Stomach (tissue), 8 donors: ENCODE measurements at regions not wholly inside any gene's neighbourhood (a gene's known extent, or its start where the extent isn't known, plus 50 kb on each side); places are given as distances from the start of the nearest gene placed in this dataset.

Experiments
- DNase-seq, 2 donors: peaks; one replicate each; pipeline versions ENCODE4 v3.0.0 to v3.0.0-alpha.2; 2013 to 2019
- H3K27ac ChIP-seq, 5 donors: fragments of 200-600 bp in 4 of 5; sonication (generic) in 4 of 5; one replicate each; pipeline ENCODE4 v1.5.1; 2013 to 2019; ENCODE audit warnings: mild to moderate bottlenecking in 1 of 5, moderate library complexity in 1 of 5
- H3K27me3 ChIP-seq, 3 donors: fragments of 200-600 bp; sonication (generic); one replicate each; pipeline ENCODE4 v1.5.1; 2017 to 2019; ENCODE audit warnings: mixed run types in 1 of 3
- H3K36me3 ChIP-seq, 4 donors: fragments of 200-600 bp; sonication (generic); 1 replicate in 3 of 4; 2 replicates in 1 of 4; pipeline ENCODE4 v1.5.1; 2016 to 2019
- H3K4me1 ChIP-seq, 4 donors: fragments of 200-600 bp; sonication (generic); one replicate each; pipeline ENCODE4 v1.5.1; 2016 to 2019
- H3K4me3 ChIP-seq, 4 donors: fragments of 200-600 bp; sonication (generic) in 3 of 4; one replicate each; pipeline ENCODE4 v1.5.1; 2016 to 2019; ENCODE audit warnings: mild to moderate bottlenecking in 1 of 4
- H3K9me3 ChIP-seq, 4 donors: fragments of 200-600 bp; sonication (generic); one replicate each; pipeline ENCODE4 v1.5.1; 2016 to 2019
- EP300 ChIP-seq: sonication (generic); formaldehyde crosslinking; IDR thresholded peaks from one replicate; pipeline ENCODE4 v1.6.1; 2017; ENCODE audit warnings: antibody characterized with exemption
- POLR2A ChIP-seq, 4 donors: fragments of 450-650 bp; IDR thresholded peaks; one replicate each; pipeline ENCODE4 v1.6.1; 2016; ENCODE audit warnings: antibody characterized with exemption in 4 of 4, control low read depth in 2 of 4, mild to moderate bottlenecking in 1 of 4, moderate library complexity in 1 of 4
- POLR2AphosphoS5 ChIP-seq, 3 donors: sonication (generic); formaldehyde crosslinking; IDR thresholded peaks; one replicate each; pipeline ENCODE4 v1.6.1; 2016; ENCODE audit warnings: antibody characterized with exemption in 3 of 3
- WGBS, 5 donors: extraction: QIAGEN DNeasy Blood & Tissue Kit in 3 of 5; methylation state at CpG; one replicate each; pipeline versions ENCODE4 v1.1.5 to v1.1.7; 2013 to 2018; 5-methylcytosine and 5-hydroxymethylcytosine counted together
- intact Hi-C: fragments of 100-400 bp; cut with DNase I; formaldehyde crosslinking; loops from one replicate; pipeline ENCODE4 v1.15.1; 2023; ENCODE audit warnings: low total_unique reads
- TF ChIP-seq, protein P1 (sequence below), 7 experiments: fragments of 450-650 bp in 4 of 7; fragments of 200-600 bp in 3 of 7; sonication (generic) in 3 of 7; IDR thresholded peaks; one replicate each; pipeline ENCODE4 v1.5.1; 2016 to 2019; ENCODE audit warnings: antibody characterized with exemption in 7 of 7, control low read depth in 2 of 7, mild to moderate bottlenecking in 1 of 7
- donor health status: healthy with polysubstance abuse.
- donor health status: Bipolar disorder and iron deficiency.
- donor health status: healthy.

- H3K27me3 ChIP-seq: no peaks in the 10 kb centered on the region
- intact Hi-C loops: no loop called here
- no peak overlapping the region for H3K27ac ChIP-seq
- H3K9me3 ChIP-seq: no peaks in the 10 kb centered on the region
- TF ChIP-seq EP300: no peak
- TF ChIP-seq POLR2AphosphoS5 (IDR thresholded peaks at IDR 0.05): no peak
- TF ChIP-seq, protein P1, sequence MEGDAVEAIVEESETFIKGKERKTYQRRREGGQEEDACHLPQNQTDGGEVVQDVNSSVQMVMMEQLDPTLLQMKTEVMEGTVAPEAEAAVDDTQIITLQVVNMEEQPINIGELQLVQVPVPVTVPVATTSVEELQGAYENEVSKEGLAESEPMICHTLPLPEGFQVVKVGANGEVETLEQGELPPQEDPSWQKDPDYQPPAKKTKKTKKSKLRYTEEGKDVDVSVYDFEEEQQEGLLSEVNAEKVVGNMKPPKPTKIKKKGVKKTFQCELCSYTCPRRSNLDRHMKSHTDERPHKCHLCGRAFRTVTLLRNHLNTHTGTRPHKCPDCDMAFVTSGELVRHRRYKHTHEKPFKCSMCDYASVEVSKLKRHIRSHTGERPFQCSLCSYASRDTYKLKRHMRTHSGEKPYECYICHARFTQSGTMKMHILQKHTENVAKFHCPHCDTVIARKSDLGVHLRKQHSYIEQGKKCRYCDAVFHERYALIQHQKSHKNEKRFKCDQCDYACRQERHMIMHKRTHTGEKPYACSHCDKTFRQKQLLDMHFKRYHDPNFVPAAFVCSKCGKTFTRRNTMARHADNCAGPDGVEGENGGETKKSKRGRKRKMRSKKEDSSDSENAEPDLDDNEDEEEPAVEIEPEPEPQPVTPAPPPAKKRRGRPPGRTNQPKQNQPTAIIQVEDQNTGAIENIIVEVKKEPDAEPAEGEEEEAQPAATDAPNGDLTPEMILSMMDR (IDR thresholded peaks at IDR 0.05): no peak
- no peak for TF ChIP-seq POLR2A (IDR thresholded peaks at IDR 0.05)
- H3K4me1 ChIP-seq: peaks cover 3 to 19% (median 17%) of the 10 kb centered on the region in 4 donors
- H3K4me3 ChIP-seq: no peak overlapping the region
- no peak for DNase-seq
- H3K36me3 ChIP-seq: no peaks in the 10 kb centered on the region
Measured at GRCh38 chr18:53754154-53754553, 470.3 kb downstream of the MBD2 start.

DNA sequence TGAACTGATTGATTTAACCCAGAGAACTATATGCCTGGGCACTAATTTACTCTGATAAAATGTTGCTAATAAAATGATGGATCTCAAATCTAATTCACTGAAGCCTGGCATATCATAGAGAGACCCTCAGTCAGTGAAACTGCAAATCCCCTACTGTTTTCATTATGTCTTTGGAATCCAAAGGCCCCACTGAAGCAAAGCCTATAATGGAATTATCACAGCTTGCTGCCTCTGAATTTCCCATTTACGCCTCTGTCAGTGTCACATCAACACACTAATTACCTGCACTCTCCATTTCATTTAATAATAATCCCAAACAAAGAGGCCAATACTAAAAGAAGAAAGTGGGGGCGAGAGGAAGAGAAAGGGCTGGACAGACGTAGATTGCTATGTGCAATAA, 470.9 kb downstream of the MBD2 start:
- Histone ChIP-seq H3K27ac (peak overlapping the region in 1 of 5 donors; percentile 33), H3K9me3 (no peaks in the 10 kb centered on the region), H3K27me3 (no peaks in the 10 kb centered on the region), H3K4me1 (peaks cover 3 to 19% (median 17%) of the 10 kb centered on the region in 4 donors), H3K36me3 (no peaks in the 10 kb centered on the region), H3K4me3 (no peak overlapping the region)
- 43 to 67% (median 47%) methylated on average over 3 of the region's 3 CpGs for WGBS, 5 donors
- intact Hi-C loops: no loop called here
- TF ChIP-seq EP300: no peak
- TF ChIP-seq, protein P1 (IDR thresholded peaks at IDR 0.05): no peak
- no peak for TF ChIP-seq POLR2A (IDR thresholded peaks at IDR 0.05)
- no peak for TF ChIP-seq POLR2AphosphoS5 (IDR thresholded peaks at IDR 0.05)
- peak in 1 of 2 donors; percentile 5 for DNase-seq

DNA sequence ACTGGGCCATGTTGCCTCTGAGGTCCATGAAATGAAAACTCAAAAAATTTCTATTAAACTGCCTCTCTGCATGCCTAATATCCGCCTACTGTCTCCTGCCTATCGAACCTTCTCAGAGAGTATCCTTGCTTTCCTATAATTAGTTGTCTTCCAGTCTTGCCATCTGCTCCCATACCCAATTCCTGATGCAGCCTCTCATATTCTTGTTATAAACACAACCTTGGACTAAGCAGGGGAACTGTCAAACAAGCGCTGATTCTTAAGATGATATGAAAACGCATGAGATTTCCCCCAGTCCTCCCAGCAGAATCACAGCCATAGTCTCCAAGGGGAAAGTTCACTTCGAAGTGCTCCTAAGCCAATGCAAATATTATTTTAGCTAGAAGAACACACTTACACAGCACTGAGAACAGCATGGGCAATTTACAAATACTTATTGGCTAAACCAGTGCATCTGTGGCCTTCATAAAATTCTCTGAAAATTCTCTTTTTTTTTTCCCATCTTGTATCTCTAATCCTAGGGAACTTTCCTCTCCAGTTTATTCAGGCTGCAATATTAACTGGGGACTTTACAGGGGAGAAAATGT, 471.6 kb downstream of the MBD2 start:
- Histone ChIP-seq H3K4me3 (no peak overlapping the region), H3K27me3 (no peaks in the 10 kb centered on the region), H3K9me3 (no peaks in the 10 kb centered on the region), H3K4me1 (peaks cover 3 to 19% (median 17%) of the 10 kb centered on the region in 4 donors), H3K36me3 (no peaks in the 10 kb centered on the region), H3K27ac (peak overlapping the region in 1 of 5 donors; percentile 33)
- intact Hi-C loops: no loop called here
- DNase-seq: no peak
- WGBS, 5 donors: 38 to 43% (median 39%) methylated on average over 5 of the region's 5 CpGs
- TF ChIP-seq, protein P1 (IDR thresholded peaks at IDR 0.05): no peak
- TF ChIP-seq POLR2A (IDR thresholded peaks at IDR 0.05): no peak
- no peak for TF ChIP-seq EP300
- no peak for TF ChIP-seq POLR2AphosphoS5 (IDR thresholded peaks at IDR 0.05)

DNA sequence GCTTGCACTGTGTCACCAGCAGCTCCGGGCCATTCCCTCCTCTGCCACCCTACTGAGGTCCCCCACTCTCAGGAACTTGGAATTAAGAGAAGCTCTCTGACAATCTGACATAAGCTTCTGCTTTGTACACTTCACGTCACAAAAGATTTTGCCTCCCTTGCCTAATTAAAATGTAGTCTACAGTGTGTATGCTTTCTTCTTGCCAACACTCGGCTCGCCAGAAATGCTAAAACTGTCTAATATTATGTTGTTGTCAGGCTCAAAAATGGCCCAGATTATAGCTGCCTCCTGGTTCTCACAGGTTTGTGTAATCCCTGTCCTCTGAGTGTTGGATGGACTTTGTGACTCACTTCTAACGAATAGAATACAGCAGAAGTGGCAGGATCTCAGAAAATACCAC, 474.7 kb downstream of the MBD2 start:
- 86 to 96% (median 91%) methylated on average over 5 of the region's 5 CpGs for WGBS, 5 donors
- DNase-seq: no peak
- Histone ChIP-seq H3K27me3 (no peaks in the 10 kb centered on the region), H3K36me3 (no peaks in the 10 kb centered on the region), H3K9me3 (no peaks in the 10 kb centered on the region), H3K4me3 (no peak overlapping the region), H3K4me1 (peaks cover 3 to 19% (median 17%) of the 10 kb centered on the region in 4 donors), H3K27ac (no peak overlapping the region)
- intact Hi-C loops: no loop called here
- TF ChIP-seq POLR2AphosphoS5 (IDR thresholded peaks at IDR 0.05) (no peak), EP300 (no peak)
- TF ChIP-seq, protein P1 (IDR thresholded peaks at IDR 0.05): no peak
